ENCODE measurements at regions not wholly inside any gene's neighbourhood (a gene's known extent, or its start where the extent isn't known, plus 50 kb on each side); places are given as distances from the start of the nearest gene placed in this dataset.

DNA sequence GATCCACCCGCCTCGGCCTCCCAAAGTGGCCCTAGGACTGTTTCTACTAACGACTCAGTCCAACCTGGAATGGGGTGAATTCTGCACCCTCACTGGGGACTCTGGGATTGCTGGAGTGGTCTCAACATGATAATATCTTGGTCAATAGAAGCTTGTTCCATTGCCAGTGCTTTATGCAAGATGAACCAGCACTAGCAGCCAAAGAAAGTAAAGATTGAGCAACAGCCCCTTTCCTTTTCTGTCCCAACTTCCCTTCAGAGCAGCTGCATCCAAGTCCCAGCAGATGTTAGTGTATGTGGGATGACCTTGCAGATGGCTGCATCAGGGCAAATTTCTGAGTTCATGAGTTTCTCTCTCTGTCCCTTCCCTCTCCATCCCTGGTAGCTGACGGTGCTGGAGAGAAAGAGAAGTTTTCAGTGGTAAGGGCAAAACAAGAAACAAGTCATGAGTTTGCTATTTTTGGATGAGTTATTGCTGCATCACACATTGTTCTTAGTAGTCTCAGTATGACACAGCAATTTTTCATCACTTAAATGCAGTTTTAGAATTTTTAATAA, 183.6 kb upstream of the EDNRB start:
- Histone ChIP-seq H2AFZ (ENCODE audit: low read depth, low read length, severe bottlenecking) (no peak overlapping the region), H3K27me3 (ENCODE audit: low read length) (no peaks in the 10 kb centered on the region)

DNA sequence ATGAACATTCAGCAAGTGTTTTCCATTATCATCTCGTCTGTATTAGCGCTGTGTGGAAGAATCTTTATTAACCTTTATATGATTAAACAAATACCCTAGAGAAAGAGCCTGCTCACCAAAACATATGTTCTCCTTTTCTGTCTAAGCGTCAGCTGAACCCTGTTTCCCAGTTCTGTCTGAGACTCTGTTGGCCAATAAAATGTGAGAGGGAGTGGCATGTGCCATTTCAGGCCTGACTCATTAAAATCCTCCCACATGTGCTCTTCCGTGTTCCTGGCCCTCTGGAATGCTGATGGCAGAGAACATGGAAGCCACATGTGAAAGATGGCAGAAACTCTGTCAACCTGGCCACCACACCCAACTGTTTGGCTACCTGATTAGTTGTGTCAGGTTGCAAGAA, 181.9 kb upstream of the EDNRB start:
- H3F3A ChIP-seq (ENCODE audit: insufficient read depth), result no peaks in the 10 kb centered on the region
- no peaks in the 10 kb centered on the region for H3K27me3 ChIP-seq (ENCODE audit: low read length)
- H3K27ac ChIP-seq (ENCODE audit: low read depth, low read length), result no peak overlapping the region
- H2AFZ ChIP-seq (ENCODE audit: low read depth, low read length, severe bottlenecking), result no peak overlapping the region
- H3K9me3 ChIP-seq (ENCODE audit: insufficient read depth, low read length), result no peaks in the 10 kb centered on the region
- no peaks in the 10 kb centered on the region for H3K9me2 ChIP-seq (replicated peaks; ENCODE audit: insufficient read depth, low read length)
- no peak overlapping the region for H3K9ac ChIP-seq (ENCODE audit: low read length)
- no peaks in the 10 kb centered on the region for H3K79me2 ChIP-seq (ENCODE audit: insufficient read depth, low read length)
- H4K20me1 ChIP-seq (ENCODE audit: low read depth, low read length), result no peaks in the 10 kb centered on the region
- no peak for TF ChIP-seq EZH2phosphoT487 (conservative IDR thresholded peaks at IDR 0.05; ENCODE audit: low read length)
- TF ChIP-seq CTCF (IDR thresholded peaks at IDR 0.05; ENCODE audit: insufficient read depth, low read length, poor library complexity, severe bottlenecking), result no peak
- H3K4me3 ChIP-seq (ENCODE audit: insufficient read depth, low read length, poor library complexity, severe bottlenecking), result no peak overlapping the region
- H3K36me3 ChIP-seq (ENCODE audit: low read length), result no peaks in the 10 kb centered on the region
- no peak overlapping the region for H3K4me2 ChIP-seq (ENCODE audit: low read depth, low read length, poor library complexity, severe bottlenecking)

More for the DNA sequence above, 183.6 kb upstream of the EDNRB start:
- no peaks in the 10 kb centered on the region for H3K9me2 ChIP-seq (replicated peaks; ENCODE audit: insufficient read depth, low read length)
- TF ChIP-seq CTCF (IDR thresholded peaks at IDR 0.05; ENCODE audit: insufficient read depth, low read length, poor library complexity, severe bottlenecking), result no peak
- no peak for TF ChIP-seq EZH2phosphoT487 (conservative IDR thresholded peaks at IDR 0.05; ENCODE audit: low read length)
- H3K79me2 ChIP-seq (ENCODE audit: insufficient read depth, low read length), result no peaks in the 10 kb centered on the region
- H4K20me1 ChIP-seq (ENCODE audit: low read depth, low read length), result no peaks in the 10 kb centered on the region
- H3K4me3 ChIP-seq (ENCODE audit: insufficient read depth, low read length, poor library complexity, severe bottlenecking), result no peak overlapping the region
- no peak overlapping the region for H3K4me2 ChIP-seq (ENCODE audit: low read depth, low read length, poor library complexity, severe bottlenecking)
- H3F3A ChIP-seq (ENCODE audit: insufficient read depth), result no peaks in the 10 kb centered on the region
- H3K9me3 ChIP-seq (ENCODE audit: insufficient read depth, low read length), result no peaks in the 10 kb centered on the region
- no peak overlapping the region for H3K9ac ChIP-seq (ENCODE audit: low read length)
- H3K36me3 ChIP-seq (ENCODE audit: low read length), result no peaks in the 10 kb centered on the region
- H3K27ac ChIP-seq (ENCODE audit: low read depth, low read length), result no peak overlapping the region

DNA sequence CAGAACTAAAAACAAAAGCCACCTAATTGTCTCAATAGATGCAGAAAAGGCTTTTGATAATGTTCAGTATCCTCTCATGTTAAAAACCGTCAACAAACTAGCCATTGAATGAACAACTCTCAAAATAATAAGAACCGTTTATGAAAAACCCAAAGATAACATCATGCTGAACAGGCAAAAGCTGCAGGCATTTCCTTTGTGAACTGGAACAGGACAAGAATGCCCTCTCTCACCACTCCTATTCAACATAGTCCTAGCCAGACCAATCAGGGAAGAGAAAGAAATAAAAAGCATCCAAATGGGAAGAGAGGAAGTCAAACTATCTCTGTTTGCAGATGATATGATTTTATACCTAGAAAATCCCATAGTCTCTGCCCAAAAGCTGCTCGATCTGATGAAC, 179.6 kb upstream of the EDNRB start:
- H3F3A ChIP-seq (ENCODE audit: insufficient read depth), result no peaks in the 10 kb centered on the region
- H3K4me3 ChIP-seq (ENCODE audit: insufficient read depth, low read length, poor library complexity, severe bottlenecking), result no peak overlapping the region
- no peak overlapping the region for H3K27ac ChIP-seq (ENCODE audit: low read depth, low read length)
- H3K9me3 ChIP-seq (ENCODE audit: insufficient read depth, low read length), result no peaks in the 10 kb centered on the region
- no peaks in the 10 kb centered on the region for H4K20me1 ChIP-seq (ENCODE audit: low read depth, low read length)
- no peak overlapping the region for H2AFZ ChIP-seq (ENCODE audit: low read depth, low read length, severe bottlenecking)
- no peak for TF ChIP-seq EZH2phosphoT487 (conservative IDR thresholded peaks at IDR 0.05; ENCODE audit: low read length)
- TF ChIP-seq CTCF (IDR thresholded peaks at IDR 0.05; ENCODE audit: insufficient read depth, low read length, poor library complexity, severe bottlenecking), result no peak
- no peaks in the 10 kb centered on the region for H3K9me2 ChIP-seq (replicated peaks; ENCODE audit: insufficient read depth, low read length)
- H3K79me2 ChIP-seq (ENCODE audit: insufficient read depth, low read length), result no peaks in the 10 kb centered on the region
- H3K9ac ChIP-seq (ENCODE audit: low read length), result no peak overlapping the region
- no peak overlapping the region for H3K4me2 ChIP-seq (ENCODE audit: low read depth, low read length, poor library complexity, severe bottlenecking)
- H3K36me3 ChIP-seq (ENCODE audit: low read length), result no peaks in the 10 kb centered on the region
- H3K27me3 ChIP-seq (ENCODE audit: low read length), result no peaks in the 10 kb centered on the region
